ENCODE measurements at regions not wholly inside any gene's neighbourhood (a gene's known extent, or its start where the extent isn't known, plus 50 kb on each side); places are given as distances from the start of the nearest gene placed in this dataset.

- H2AFZ ChIP-seq = no peak overlapping the region
- H3F3A ChIP-seq (ENCODE audit: insufficient read depth) = no peaks in the 10 kb centered on the region; the same call in 1 of the 2 replicates
- H3K9ac ChIP-seq = no peak overlapping the region
- no peak for DNase-seq
- no peaks in the 10 kb centered on the region for H3K9me3 ChIP-seq (ENCODE audit: low read depth)
- peaks cover 21% of the 10 kb centered on the region for H3K4me1 ChIP-seq (ENCODE audit: insufficient read depth)
- WGBS, 2 experiments (ENCODE audit: low coverage in 1 of 2, low lambda C conversion rate in 2 of 2, missing lambda C conversion rate in 2 of 2) = 4 to 33% methylated on average over 3 to 4 of the region's 4 CpGs
- peaks cover 18% of the 10 kb centered on the region for H3K27me3 ChIP-seq (replicated peaks; ENCODE audit: insufficient read depth)
- H3K9me2 ChIP-seq (ENCODE audit: insufficient read depth) = no peaks in the 10 kb centered on the region
- TF ChIP-seq EZH2 (IDR thresholded peaks at IDR 0.05; ENCODE audit: insufficient read depth, poor library complexity, severe bottlenecking) (no peak), EZH2phosphoT487 (IDR thresholded peaks at IDR 0.05; ENCODE audit: insufficient read depth, low read depth) (no peak)
- no peak overlapping the region for H3K4me3 ChIP-seq
- no peaks in the 10 kb centered on the region for H4K20me1 ChIP-seq (ENCODE audit: insufficient read depth)
- H3K36me3 ChIP-seq (ENCODE audit: low read depth) = no peaks in the 10 kb centered on the region
- H3K27ac ChIP-seq = no peak overlapping the region
- in situ Hi-C loops (cut with MboI) = no loop called here
- no peak overlapping the region for H3K4me2 ChIP-seq (ENCODE audit: unreplicated experiment)
- no peaks in the 10 kb centered on the region for H3K79me2 ChIP-seq (ENCODE audit: insufficient read depth)
Observed at GRCh38 chr20:39111359-39112177, 149.4 kb downstream of the DHX35 start.

- no peak for TF ChIP-seq EZH2 (IDR thresholded peaks at IDR 0.05; ENCODE audit: insufficient read depth, poor library complexity, severe bottlenecking)
- TF ChIP-seq EZH2phosphoT487 (IDR thresholded peaks at IDR 0.05; ENCODE audit: insufficient read depth, low read depth) = no peak
- in situ Hi-C loops (cut with MboI) = no loop called here
- Histone ChIP-seq H2AFZ (no peak overlapping the region), H3K79me2 (ENCODE audit: insufficient read depth) (no peaks in the 10 kb centered on the region), H3K9me2 (ENCODE audit: insufficient read depth) (no peaks in the 10 kb centered on the region), H3K9ac (no peak overlapping the region), H3K4me2 (ENCODE audit: unreplicated experiment) (no peak overlapping the region), H3K36me3 (ENCODE audit: low read depth) (no peaks in the 10 kb centered on the region), H4K20me1 (ENCODE audit: insufficient read depth) (no peaks in the 10 kb centered on the region), H3K27ac (no peak overlapping the region), H3K27me3 (replicated peaks; ENCODE audit: insufficient read depth) (peaks cover 18% of the 10 kb centered on the region), H3K4me1 (ENCODE audit: insufficient read depth) (peaks cover 21% of the 10 kb centered on the region), H3K9me3 (ENCODE audit: low read depth) (no peaks in the 10 kb centered on the region), H3K4me3 (no peak overlapping the region), H3F3A (ENCODE audit: insufficient read depth) (no peaks in the 10 kb centered on the region; the same call in 1 of the 2 replicates)
- no peak for DNase-seq
Observed at GRCh38 chr20:39110819-39111136, 148.6 kb downstream of the DHX35 start.

GRCh38 chr20:39109933-39110818, 148.0 kb downstream of the DHX35 start:
- 21 to 47% methylated on average over 9 to 10 of the region's 10 CpGs for WGBS, 2 experiments (ENCODE audit: low coverage in 1 of 2, low lambda C conversion rate in 2 of 2, missing lambda C conversion rate in 2 of 2)
- TF ChIP-seq EZH2phosphoT487 (IDR thresholded peaks at IDR 0.05; ENCODE audit: insufficient read depth, low read depth) = no peak
- TF ChIP-seq EZH2 (IDR thresholded peaks at IDR 0.05; ENCODE audit: insufficient read depth, poor library complexity, severe bottlenecking) = no peak
- in situ Hi-C loops (cut with MboI) = no loop called here
- Histone ChIP-seq H3K9ac (no peak overlapping the region), H2AFZ (no peak overlapping the region), H3K4me1 (ENCODE audit: insufficient read depth) (peaks cover 21% of the 10 kb centered on the region), H3K79me2 (ENCODE audit: insufficient read depth) (no peaks in the 10 kb centered on the region), H3K9me3 (ENCODE audit: low read depth) (no peaks in the 10 kb centered on the region), H3K36me3 (ENCODE audit: low read depth) (no peaks in the 10 kb centered on the region), H4K20me1 (ENCODE audit: insufficient read depth) (no peaks in the 10 kb centered on the region), H3K9me2 (ENCODE audit: insufficient read depth) (no peaks in the 10 kb centered on the region), H3K4me3 (no peak overlapping the region), H3F3A (ENCODE audit: insufficient read depth) (no peaks in the 10 kb centered on the region; the same call in 1 of the 2 replicates), H3K27ac (no peak overlapping the region), H3K27me3 (replicated peaks; ENCODE audit: insufficient read depth) (peaks cover 18% of the 10 kb centered on the region), H3K4me2 (ENCODE audit: unreplicated experiment) (no peak overlapping the region)
- DNase-seq = no peak

- TF ChIP-seq EZH2phosphoT487 (IDR thresholded peaks at IDR 0.05; ENCODE audit: insufficient read depth, low read depth) (no peak), EZH2 (IDR thresholded peaks at IDR 0.05; ENCODE audit: insufficient read depth, poor library complexity, severe bottlenecking) (no peak)
- DNase-seq = peak; percentile 76
- Histone ChIP-seq H2AFZ (no peak overlapping the region), H3K4me3 (no peak overlapping the region), H3K9me2 (ENCODE audit: insufficient read depth) (no peaks in the 10 kb centered on the region), H3K36me3 (ENCODE audit: low read depth) (no peaks in the 10 kb centered on the region), H3K79me2 (ENCODE audit: insufficient read depth) (no peaks in the 10 kb centered on the region), H3K4me1 (ENCODE audit: insufficient read depth) (peaks cover 21% of the 10 kb centered on the region), H4K20me1 (ENCODE audit: insufficient read depth) (no peaks in the 10 kb centered on the region), H3K27ac (no peak overlapping the region), H3F3A (ENCODE audit: insufficient read depth) (no peaks in the 10 kb centered on the region; the same call in 1 of the 2 replicates), H3K27me3 (replicated peaks; ENCODE audit: insufficient read depth) (peaks cover 17% of the 10 kb centered on the region), H3K9ac (no peak overlapping the region), H3K9me3 (ENCODE audit: low read depth) (no peaks in the 10 kb centered on the region), H3K4me2 (ENCODE audit: unreplicated experiment) (no peak overlapping the region)
- in situ Hi-C loops (cut with MboI) = no loop called here
- 34 to 39% methylated on average over 5 of the region's 5 CpGs for WGBS, 2 experiments (ENCODE audit: low coverage in 1 of 2, low lambda C conversion rate in 2 of 2, missing lambda C conversion rate in 2 of 2)
Observed at GRCh38 chr20:39108746-39109145, 146.6 kb downstream of the DHX35 start.
